ENCODE measurements at regions not wholly inside any gene's neighbourhood (a gene's known extent, or its start where the extent isn't known, plus 50 kb on each side); places are given as distances from the start of the nearest gene placed in this dataset.

DNA sequence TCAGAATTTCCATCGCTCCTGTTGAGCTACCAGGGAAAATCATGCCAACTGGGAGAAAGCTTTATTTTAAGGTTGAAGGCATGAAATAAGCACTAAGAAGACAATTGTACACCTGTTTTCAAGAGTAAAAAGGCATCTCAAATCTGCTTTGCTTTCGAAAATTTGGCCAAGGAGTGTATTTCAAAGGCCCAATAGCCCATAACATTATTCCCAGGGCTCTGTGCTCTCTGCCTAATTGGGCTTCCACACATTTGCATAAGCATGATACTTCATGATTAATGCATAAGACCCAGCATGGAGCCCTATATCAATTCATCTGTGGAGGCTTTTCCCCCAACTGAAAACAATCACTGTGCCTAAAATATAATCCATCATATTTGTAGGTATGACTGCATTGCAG lies 258.5 kb downstream of the NOVA1 start:
- Histone ChIP-seq H3K27ac (ENCODE audit: insufficient read depth, low read depth, low read length) (no peak overlapping the region), H3K36me3 (ENCODE audit: control insufficient read depth in 2 of 2, extremely low read depth in 1 of 2, insufficient read depth in 2 of 2, low read length in 2 of 2) (no peaks in the 10 kb centered on the region), H3K79me2 (ENCODE audit: control insufficient read depth, insufficient read depth, low read length) (no peaks in the 10 kb centered on the region), H3K4me3 (replicated peaks in 1 of 3; ENCODE audit: insufficient read depth in 1 of 3, low read depth in 1 of 3, low read length in 3 of 3) (no peak overlapping the region), H4K20me1 (replicated peaks; ENCODE audit: control insufficient read depth, extremely low read depth, insufficient read depth, low read length) (no peaks in the 10 kb centered on the region), H3K9me3 (replicated peaks; ENCODE audit: control insufficient read depth, insufficient read depth, low read length) (no peaks in the 10 kb centered on the region), H3K4me2 (ENCODE audit: insufficient read depth, low read length) (no peak overlapping the region), H3K27me3 (ENCODE audit: control insufficient read depth in 2 of 2, insufficient read depth in 2 of 2, low read length in 2 of 2) (no peaks in the 10 kb centered on the region), H2AFZ (ENCODE audit: low read depth, low read length) (no peak overlapping the region), H3K9ac (replicated peaks; ENCODE audit: extremely low read depth, insufficient read depth, low read length) (no peak overlapping the region), H3K9me1 (replicated peaks; ENCODE audit: control insufficient read depth, extremely low read depth, insufficient read depth, low read length) (no peaks in the 10 kb centered on the region), H3K4me1 (ENCODE audit: control insufficient read depth, extremely low read depth, insufficient read depth, low read length) (no peaks in the 10 kb centered on the region)
- POLR2A ChIA-PET, result no interaction called here
- BruUV-seq (replicated peaks), result no TSS peak
- dilution Hi-C loops (cut with MboI; ENCODE audit: extremely low pct_ligation_motif_present, low sequenced_read_pairs) (no loop called here), intact Hi-C loops (cut with micrococcal nuclease) (no loop called here)
- DNase-seq (ENCODE audit: low read depth, low spot score) (no peak), FAIRE-seq (no peak)
- CTCF ChIA-PET, result no interaction called here
- TF ChIP-seq, protein P1, sequence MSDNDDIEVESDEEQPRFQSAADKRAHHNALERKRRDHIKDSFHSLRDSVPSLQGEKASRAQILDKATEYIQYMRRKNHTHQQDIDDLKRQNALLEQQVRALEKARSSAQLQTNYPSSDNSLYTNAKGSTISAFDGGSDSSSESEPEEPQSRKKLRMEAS (IDR thresholded peaks at IDR 0.05; ENCODE audit: insufficient read depth, insufficient read length), result no peak
- TF ChIP-seq GATA2 (IDR thresholded peaks at IDR 0.05; ENCODE audit: insufficient read depth, insufficient read length, low read depth, low read length), result no peak
- no peak for TF ChIP-seq FOS (IDR thresholded peaks at IDR 0.05; ENCODE audit: borderline replicate concordance, insufficient read depth, low read length)
- no peak for TF ChIP-seq MYC (IDR thresholded peaks at IDR 0.05; ENCODE audit: low read depth, low read length)
- TF ChIP-seq, protein P2, sequence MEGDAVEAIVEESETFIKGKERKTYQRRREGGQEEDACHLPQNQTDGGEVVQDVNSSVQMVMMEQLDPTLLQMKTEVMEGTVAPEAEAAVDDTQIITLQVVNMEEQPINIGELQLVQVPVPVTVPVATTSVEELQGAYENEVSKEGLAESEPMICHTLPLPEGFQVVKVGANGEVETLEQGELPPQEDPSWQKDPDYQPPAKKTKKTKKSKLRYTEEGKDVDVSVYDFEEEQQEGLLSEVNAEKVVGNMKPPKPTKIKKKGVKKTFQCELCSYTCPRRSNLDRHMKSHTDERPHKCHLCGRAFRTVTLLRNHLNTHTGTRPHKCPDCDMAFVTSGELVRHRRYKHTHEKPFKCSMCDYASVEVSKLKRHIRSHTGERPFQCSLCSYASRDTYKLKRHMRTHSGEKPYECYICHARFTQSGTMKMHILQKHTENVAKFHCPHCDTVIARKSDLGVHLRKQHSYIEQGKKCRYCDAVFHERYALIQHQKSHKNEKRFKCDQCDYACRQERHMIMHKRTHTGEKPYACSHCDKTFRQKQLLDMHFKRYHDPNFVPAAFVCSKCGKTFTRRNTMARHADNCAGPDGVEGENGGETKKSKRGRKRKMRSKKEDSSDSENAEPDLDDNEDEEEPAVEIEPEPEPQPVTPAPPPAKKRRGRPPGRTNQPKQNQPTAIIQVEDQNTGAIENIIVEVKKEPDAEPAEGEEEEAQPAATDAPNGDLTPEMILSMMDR (IDR thresholded peaks at IDR 0.05; ENCODE audit: extremely low read depth in 1 of 2, insufficient read depth in 1 of 2, low read depth in 1 of 2, low read length in 2 of 2), result no peak
- TF ChIP-seq JUN (IDR thresholded peaks at IDR 0.05; ENCODE audit: borderline replicate concordance, insufficient read depth, insufficient read length, low read depth), result no peak
- TF ChIP-seq EZH2 (IDR thresholded peaks at IDR 0.05; ENCODE audit: borderline replicate concordance, low read depth, low read length, severe bottlenecking), result no peak
- TF ChIP-seq POLR2AphosphoS5 (IDR thresholded peaks at IDR 0.05; ENCODE audit: insufficient read depth, low read depth, low read length), result no peak
- TF ChIP-seq POLR2A (IDR thresholded peaks at IDR 0.05; ENCODE audit: low read depth, low read length), result no peak
